ENCODE measurements at regions not wholly inside any gene's neighbourhood (a gene's known extent, or its start where the extent isn't known, plus 50 kb on each side); places are given as distances from the start of the nearest gene placed in this dataset.

DNA sequence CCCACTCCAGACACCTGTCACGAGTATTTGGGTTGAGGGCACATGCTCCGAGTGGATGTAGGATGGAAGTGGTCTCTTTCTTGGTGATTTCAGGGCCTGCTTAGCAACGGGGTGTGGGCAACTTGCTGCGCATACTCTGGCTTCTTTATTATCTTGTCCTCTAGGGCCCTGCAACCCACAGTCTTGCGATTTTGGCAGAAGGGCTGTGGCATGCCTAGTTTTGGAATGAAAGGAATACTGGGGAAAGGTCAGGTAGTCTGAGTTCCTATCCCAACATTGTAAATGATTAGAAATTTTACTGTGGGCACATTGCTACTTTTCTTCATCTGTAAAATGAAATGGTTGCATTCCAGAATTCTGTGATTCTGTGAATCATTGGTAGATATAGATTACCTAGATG is 74.3 kb downstream of the ACTBL2 start:
- Histone ChIP-seq H3K4me1 (peaks cover 21% of the 10 kb centered on the region), H3K27ac (peak overlapping the region in 1 of 2 donors; percentile 76), H3K4me3 (no peak overlapping the region), H3K27me3 (no peaks in the 10 kb centered on the region), H3K36me3 (ENCODE audit: low read depth, missing control alignments) (no peaks in the 10 kb centered on the region), H3K9me3 (no peaks in the 10 kb centered on the region)
- TF ChIP-seq, protein P1, sequence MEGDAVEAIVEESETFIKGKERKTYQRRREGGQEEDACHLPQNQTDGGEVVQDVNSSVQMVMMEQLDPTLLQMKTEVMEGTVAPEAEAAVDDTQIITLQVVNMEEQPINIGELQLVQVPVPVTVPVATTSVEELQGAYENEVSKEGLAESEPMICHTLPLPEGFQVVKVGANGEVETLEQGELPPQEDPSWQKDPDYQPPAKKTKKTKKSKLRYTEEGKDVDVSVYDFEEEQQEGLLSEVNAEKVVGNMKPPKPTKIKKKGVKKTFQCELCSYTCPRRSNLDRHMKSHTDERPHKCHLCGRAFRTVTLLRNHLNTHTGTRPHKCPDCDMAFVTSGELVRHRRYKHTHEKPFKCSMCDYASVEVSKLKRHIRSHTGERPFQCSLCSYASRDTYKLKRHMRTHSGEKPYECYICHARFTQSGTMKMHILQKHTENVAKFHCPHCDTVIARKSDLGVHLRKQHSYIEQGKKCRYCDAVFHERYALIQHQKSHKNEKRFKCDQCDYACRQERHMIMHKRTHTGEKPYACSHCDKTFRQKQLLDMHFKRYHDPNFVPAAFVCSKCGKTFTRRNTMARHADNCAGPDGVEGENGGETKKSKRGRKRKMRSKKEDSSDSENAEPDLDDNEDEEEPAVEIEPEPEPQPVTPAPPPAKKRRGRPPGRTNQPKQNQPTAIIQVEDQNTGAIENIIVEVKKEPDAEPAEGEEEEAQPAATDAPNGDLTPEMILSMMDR (IDR thresholded peaks at IDR 0.05) = no peak
- TF ChIP-seq POLR2A (IDR thresholded peaks at IDR 0.05) = no peak
- intact Hi-C loops (cut with DNase I; ENCODE audit: low total_unique reads) = no loop called here
- no peak for DNase-seq
- 55 to 66% methylated on average over 5 of the region's 5 CpGs for WGBS, 2 donors

- no peaks in the 10 kb centered on the region for H3K36me3 ChIP-seq (ENCODE audit: low read depth, missing control alignments)
- no peaks in the 10 kb centered on the region for H3K27me3 ChIP-seq
- TF ChIP-seq, protein P1 (IDR thresholded peaks at IDR 0.05) = no peak
- TF ChIP-seq POLR2A (IDR thresholded peaks at IDR 0.05) = no peak
- peaks cover 21% of the 10 kb centered on the region for H3K4me1 ChIP-seq
- WGBS, 2 donors = 66 to 73% methylated on average over 5 of the region's 5 CpGs
- H3K27ac ChIP-seq = peak overlapping the region in 1 of 2 donors; percentile 76
- intact Hi-C loops (cut with DNase I; ENCODE audit: low total_unique reads) = no loop called here
- no peak for DNase-seq
- H3K4me3 ChIP-seq = no peak overlapping the region
- H3K9me3 ChIP-seq = no peaks in the 10 kb centered on the region
These were observed 75.2 kb downstream of the ACTBL2 start for GRCh38 chr5:57407391-57407790.

DNA sequence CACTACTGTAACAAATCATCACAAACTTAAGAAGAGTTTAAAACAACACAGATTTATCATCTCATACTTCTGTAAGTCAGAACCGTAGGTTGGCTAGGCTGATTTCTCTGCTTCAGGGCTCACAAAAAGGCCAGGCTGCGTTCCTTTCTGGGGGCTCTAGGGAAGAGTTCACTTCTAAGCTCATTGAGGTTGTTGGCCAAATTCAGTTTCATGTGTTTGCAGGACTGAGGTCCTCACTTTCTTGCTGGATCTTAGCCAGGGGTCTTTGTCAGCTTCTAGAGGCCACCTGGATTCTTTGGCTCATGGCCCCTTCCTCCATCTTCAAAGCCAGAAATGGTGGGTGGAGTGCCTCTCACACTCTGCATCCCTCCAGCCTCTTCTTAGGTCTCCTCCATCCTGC is 76.0 kb downstream of the ACTBL2 start:
- DNase-seq = peak; percentile 22
- Histone ChIP-seq H3K27me3 (no peaks in the 10 kb centered on the region), H3K9me3 (no peaks in the 10 kb centered on the region), H3K4me3 (no peak overlapping the region), H3K4me1 (peaks cover 21% of the 10 kb centered on the region), H3K27ac (peak overlapping the region in 1 of 2 donors; percentile 78), H3K36me3 (ENCODE audit: low read depth, missing control alignments) (no peaks in the 10 kb centered on the region)
- TF ChIP-seq, protein P1 (IDR thresholded peaks at IDR 0.05) = no peak
- TF ChIP-seq POLR2A (IDR thresholded peaks at IDR 0.05) = no peak
- 27 to 75% methylated on average over 2 of the region's 2 CpGs for WGBS, 2 donors
- intact Hi-C loops (cut with DNase I; ENCODE audit: low total_unique reads) = no loop called here

GRCh38 chr5:57405984-57406383 is 76.6 kb downstream of the ACTBL2 start:
- Histone ChIP-seq H3K27ac (peak overlapping the region; percentile 49 to 78), H3K4me1 (peaks cover 21% of the 10 kb centered on the region), H3K36me3 (ENCODE audit: low read depth, missing control alignments) (no peaks in the 10 kb centered on the region), H3K9me3 (no peaks in the 10 kb centered on the region), H3K27me3 (no peaks in the 10 kb centered on the region), H3K4me3 (no peak overlapping the region)
- TF ChIP-seq, protein P1 (IDR thresholded peaks at IDR 0.05) = no peak
- no peak for TF ChIP-seq POLR2A (IDR thresholded peaks at IDR 0.05)
- DNase-seq = no peak
- intact Hi-C loops (cut with DNase I; ENCODE audit: low total_unique reads) = no loop called here

DNA sequence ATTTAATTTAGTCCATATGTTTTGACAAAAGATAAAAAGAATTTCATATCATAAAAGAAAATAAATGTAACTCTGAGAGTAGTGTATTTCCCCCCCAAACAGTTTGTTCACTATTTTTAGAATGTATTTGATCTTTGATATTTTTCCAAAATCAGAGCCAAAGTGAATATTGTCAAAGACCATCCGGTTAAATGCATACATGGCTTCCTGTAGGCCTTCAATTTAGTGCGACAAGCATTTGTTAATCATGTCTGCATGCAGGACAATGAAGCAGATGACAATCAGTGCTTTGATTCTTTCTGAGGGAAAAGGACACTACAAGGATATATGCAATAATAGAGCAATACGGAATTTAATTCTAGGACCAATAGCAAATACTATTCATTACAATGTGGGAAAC is 79.8 kb downstream of the ACTBL2 start:
- TF ChIP-seq, protein P1 (IDR thresholded peaks at IDR 0.05) = no peak
- no peak for TF ChIP-seq POLR2A (IDR thresholded peaks at IDR 0.05)

More for the DNA sequence above, 79.8 kb downstream of the ACTBL2 start:
- intact Hi-C loops (cut with DNase I; ENCODE audit: low total_unique reads) = no loop called here
- Histone ChIP-seq H3K27me3 (no peaks in the 10 kb centered on the region), H3K36me3 (ENCODE audit: low read depth, missing control alignments) (no peaks in the 10 kb centered on the region), H3K27ac (no peak overlapping the region), H3K9me3 (no peaks in the 10 kb centered on the region), H3K4me1 (peaks cover 12% of the 10 kb centered on the region), H3K4me3 (no peak overlapping the region)
- DNase-seq = no peak
- WGBS, 2 donors = 51 to 61% methylated on average over 3 of the region's 3 CpGs
